Prostate gland (tissue), 2 donors: ENCODE measurements at regions not wholly inside any gene's neighbourhood (a gene's known extent, or its start where the extent isn't known, plus 50 kb on each side); places are given as distances from the start of the nearest gene placed in this dataset.

Experiments used
- CTCF ChIP-seq, 4 experiments: fragments of 200-600 bp in 2 of 4; fragments of 450-650 bp in 2 of 4; sonication (generic) in 2 of 4; IDR thresholded peaks; 1 replicate in 3 of 4; 2 replicates in 1 of 4; pipeline ENCODE4 v1.5.1; 2016 to 2019; ENCODE audit warnings: antibody characterized with exemption in 4 of 4, mild to moderate bottlenecking in 2 of 4, moderate library complexity in 2 of 4
- POLR2A ChIP-seq: fragments of 450-650 bp; IDR thresholded peaks from one replicate; pipeline ENCODE4 v1.6.1; 2016; ENCODE audit warnings: antibody characterized with exemption, mild to moderate bottlenecking
- POLR2AphosphoS5 ChIP-seq: sonication (generic); formaldehyde crosslinking; IDR thresholded peaks from one replicate; pipeline ENCODE4 v1.6.1; 2017; ENCODE audit warnings: antibody characterized with exemption

- TF ChIP-seq CTCF (IDR thresholded peaks at IDR 0.05) (no peak), POLR2A (no peak), POLR2AphosphoS5 (no peak)
Observed at GRCh38 chr3:7920211-7920610, 581.4 kb upstream of the LMCD1 start.
